ENCODE measurements at regions not wholly inside any gene's neighbourhood (a gene's known extent, or its start where the extent isn't known, plus 50 kb on each side); places are given as distances from the start of the nearest gene placed in this dataset.
"Not testable (repeated sequence)": the region's sequence is repeated elsewhere in the genome, so short reads cannot be mapped to it uniquely, and the experiment has no call there.

DNA sequence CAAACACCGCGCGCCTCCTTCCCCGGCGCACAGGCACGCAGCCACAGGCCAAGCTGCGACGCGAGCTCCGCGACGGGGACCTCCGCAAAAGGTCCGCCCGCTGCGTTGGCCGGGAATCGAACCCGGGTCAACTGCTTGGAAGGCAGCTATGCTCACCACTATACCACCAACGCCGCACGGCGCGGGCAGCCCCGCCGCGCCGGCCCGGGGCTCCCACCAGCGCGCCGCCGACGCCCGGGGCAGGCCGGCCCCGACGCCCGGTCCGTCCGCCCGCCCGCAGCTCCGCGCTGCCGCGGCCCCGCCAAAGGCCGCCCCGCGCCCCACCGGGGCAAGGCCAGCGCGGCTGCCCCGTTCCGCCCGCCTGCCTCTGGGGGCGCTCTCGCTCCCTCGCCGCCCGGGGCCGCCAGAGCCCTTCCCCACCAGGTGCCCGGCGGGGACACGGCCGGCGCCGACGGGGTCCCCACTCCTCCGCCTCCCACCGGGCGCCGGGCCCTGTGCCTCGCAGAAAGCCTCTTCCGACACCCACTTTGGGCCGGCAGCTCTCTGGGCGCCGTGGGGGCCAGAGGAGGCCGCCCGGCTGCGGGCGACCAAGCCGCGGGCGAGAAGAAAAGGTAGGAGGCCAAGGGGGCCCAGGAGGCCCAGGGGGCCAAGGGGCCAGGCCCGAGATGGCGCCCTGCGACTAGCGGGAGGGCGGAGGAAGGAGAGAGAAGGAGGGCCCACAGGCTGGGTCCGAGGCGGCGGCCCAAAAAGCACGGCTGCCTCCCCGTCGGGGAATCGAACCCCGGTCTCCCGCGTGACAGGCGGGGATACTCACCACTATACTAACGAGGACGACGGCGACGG is 50.2 kb upstream of the FCGR2A start:
- DNase-seq (ENCODE audit: low spot score): not testable (repeated sequence)

DNA sequence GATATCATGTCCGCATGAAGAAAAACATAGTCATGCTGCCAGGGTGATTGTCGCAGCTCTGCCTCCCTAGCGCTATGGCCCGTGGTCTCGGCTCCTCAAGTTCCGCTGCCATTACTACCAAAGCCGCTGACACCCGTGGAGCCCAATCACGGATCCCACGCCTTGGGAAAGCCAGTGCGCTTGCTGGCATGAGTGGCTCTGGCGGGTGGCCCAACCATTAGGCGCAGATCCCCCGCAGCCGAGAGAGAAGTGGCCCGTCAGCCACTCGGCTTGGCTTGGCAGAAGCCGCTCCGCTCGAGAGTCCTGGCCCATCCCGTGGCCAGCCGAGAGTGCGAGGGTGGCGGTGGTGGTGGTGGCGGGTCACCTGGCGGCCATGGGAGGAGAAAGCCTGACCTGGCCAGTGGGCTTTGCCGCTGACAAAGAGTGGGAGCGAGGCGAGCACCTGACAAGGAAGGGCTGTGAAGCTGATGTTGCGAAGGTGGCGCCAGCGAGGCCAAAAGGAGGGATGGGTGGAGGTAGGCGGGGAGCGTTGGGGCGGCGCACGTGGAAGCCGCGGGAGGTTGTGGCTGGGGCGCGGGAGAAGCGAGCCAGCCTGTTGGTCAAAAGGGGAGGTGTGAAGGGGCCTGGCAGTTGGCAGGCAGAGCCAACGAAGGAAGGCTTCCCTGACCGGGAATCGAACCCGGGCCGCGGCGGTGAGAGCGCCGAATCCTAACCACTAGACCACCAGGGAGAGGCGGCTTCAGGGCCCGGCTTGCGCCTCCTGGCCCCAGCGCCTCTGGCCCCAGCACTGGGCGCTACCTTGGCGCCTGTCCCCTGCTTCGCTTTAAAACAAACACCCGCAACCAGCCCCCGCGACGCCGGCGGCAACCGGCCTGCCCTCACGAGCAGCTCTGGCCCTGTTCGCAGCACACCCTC is 51.0 kb upstream of the FCGR2A start:
- not testable (repeated sequence) for DNase-seq (ENCODE audit: low spot score)

DNA sequence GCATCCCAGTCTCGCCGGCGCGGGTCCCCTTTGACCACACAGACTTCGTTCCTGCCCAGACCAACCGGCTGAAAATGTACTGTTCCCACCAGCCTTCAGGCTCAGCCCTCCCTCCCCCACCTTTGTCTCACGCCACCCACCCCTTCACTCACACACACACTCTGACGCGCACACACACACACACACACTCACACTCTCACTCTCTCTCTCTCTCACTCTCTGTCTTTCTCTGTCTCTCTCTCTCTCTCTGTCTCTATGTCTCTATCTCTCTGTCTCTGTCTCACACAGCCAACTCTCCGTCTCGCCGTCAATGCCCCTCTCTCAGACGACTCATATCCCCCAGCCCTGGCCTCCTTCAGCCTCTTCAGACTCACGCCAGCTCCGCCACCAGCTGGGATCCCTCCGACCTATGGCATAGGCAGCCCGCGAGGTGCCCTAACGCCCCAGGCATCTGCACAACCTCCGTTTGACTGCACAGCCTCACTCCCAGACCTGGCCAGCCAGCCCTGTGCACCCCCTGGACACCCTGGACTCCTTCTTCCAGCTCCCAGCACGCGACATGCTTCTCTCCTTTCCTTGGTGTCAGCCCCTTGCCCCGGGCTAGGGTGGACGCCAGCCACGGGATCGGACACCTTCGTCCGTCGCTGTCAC is 53.4 kb upstream of the FCGR2A start:
- DNase-seq (ENCODE audit: low spot score): not testable (repeated sequence)

DNA sequence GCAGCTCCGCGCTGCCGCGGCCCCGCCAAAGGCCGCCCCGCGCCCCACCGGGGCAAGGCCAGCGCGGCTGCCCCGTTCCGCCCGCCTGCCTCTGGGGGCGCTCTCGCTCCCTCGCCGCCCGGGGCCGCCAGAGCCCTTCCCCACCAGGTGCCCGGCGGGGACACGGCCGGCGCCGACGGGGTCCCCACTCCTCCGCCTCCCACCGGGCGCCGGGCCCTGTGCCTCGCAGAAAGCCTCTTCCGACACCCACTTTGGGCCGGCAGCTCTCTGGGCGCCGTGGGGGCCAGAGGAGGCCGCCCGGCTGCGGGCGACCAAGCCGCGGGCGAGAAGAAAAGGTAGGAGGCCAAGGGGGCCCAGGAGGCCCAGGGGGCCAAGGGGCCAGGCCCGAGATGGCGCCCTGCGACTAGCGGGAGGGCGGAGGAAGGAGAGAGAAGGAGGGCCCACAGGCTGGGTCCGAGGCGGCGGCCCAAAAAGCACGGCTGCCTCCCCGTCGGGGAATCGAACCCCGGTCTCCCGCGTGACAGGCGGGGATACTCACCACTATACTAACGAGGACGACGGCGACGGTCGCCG is 57.4 kb upstream of the FCGR2A start:
- DNase-seq (ENCODE audit: low spot score): not testable (repeated sequence)

DNA sequence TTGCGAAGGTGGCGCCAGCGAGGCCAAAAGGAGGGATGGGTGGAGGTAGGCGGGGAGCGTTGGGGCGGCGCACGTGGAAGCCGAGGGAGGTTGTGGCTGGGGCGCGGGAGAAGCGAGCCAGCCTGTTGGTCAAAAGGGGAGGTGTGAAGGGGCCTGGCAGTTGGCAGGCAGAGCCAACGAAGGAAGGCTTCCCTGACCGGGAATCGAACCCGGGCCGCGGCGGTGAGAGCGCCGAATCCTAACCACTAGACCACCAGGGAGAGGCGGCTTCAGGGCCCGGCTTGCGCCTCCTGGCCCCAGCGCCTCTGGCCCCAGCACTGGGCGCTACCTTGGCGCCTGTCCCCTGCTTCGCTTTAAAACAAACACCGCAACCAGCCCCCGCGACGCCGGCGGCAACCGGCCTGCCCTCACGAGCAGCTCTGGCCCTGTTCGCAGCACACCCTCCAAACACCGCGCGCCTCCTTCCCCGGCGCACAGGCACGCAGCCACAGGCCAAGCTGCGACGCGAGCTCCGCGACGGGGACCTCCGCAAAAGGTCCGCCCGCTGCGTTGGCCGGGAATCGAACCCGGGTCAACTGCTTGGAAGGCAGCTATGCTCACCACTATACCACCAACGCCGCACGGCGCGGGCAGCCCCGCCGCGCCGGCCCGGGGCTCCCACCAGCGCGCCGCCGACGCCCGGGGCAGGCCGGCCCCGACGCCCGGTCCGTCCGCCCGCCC is 58.1 kb upstream of the FCGR2A start:
- DNase-seq (ENCODE audit: low spot score): not testable (repeated sequence)

DNA sequence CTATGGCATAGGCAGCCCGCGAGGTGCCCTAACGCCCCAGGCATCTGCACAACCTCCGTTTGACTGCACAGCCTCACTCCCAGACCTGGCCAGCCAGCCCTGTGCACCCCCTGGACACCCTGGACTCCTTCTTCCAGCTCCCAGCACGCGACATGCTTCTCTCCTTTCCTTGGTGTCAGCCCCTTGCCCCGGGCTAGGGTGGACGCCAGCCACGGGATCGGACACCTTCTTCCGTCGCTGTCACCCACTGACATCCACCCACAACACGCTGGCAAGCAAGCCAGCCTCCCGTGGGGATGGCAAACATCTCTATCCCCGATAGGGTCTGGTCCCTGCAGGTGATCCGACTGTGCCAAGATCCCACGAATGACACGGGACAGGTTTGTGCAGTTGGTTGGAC is 60.5 kb upstream of the FCGR2A start:
- not testable (repeated sequence) for DNase-seq (ENCODE audit: low spot score)

DNA sequence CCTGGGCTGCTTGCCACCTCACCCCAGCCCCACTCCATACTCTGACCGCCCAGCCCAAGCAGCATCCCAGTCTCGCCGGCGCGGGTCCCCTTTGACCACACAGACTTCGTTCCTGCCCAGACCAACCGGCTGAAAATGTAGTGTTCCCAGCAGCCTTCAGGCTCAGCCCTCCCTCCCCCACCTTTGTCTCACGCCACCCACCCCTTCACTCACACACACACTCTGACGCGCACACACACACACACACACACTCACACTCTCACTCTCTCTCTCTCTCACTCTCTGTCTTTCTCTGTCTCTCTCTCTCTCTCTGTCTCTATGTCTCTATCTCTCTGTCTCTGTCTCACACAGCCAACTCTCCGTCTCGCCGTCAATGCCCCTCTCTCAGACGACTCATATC is 61.0 kb upstream of the FCGR2A start:
- DNase-seq (ENCODE audit: low spot score): not testable (repeated sequence)

DNA sequence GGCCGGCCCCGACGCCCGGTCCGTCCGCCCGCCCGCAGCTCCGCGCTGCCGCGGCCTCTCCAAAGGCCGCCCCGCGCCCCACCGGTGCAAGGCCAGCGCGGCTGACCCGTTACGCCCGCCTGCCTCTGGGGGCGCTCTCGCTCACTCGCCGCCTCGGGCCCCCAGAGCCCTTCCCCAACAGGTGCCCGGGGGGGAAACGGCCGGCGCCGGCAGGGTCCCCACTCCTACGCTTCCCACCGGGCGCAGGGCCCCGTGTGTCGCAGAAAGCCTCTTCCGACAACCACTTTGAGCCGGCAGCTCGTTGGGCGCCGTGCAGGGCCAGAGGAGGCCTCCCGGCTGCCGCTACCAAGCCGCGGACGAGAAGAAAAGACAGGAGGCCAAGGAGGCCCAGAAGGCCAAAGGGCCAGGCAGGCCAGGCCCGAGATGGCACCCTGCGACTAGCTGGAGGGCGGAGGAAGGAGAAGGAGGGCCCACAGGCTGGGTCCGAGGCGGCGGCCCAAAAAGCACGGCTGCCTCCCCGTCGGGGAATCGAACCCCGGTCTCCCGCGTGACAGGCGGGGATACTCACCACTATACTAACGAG is 64.9 kb upstream of the FCGR2A start:
- peak; percentile 73 for DNase-seq (ENCODE audit: low spot score)

DNA sequence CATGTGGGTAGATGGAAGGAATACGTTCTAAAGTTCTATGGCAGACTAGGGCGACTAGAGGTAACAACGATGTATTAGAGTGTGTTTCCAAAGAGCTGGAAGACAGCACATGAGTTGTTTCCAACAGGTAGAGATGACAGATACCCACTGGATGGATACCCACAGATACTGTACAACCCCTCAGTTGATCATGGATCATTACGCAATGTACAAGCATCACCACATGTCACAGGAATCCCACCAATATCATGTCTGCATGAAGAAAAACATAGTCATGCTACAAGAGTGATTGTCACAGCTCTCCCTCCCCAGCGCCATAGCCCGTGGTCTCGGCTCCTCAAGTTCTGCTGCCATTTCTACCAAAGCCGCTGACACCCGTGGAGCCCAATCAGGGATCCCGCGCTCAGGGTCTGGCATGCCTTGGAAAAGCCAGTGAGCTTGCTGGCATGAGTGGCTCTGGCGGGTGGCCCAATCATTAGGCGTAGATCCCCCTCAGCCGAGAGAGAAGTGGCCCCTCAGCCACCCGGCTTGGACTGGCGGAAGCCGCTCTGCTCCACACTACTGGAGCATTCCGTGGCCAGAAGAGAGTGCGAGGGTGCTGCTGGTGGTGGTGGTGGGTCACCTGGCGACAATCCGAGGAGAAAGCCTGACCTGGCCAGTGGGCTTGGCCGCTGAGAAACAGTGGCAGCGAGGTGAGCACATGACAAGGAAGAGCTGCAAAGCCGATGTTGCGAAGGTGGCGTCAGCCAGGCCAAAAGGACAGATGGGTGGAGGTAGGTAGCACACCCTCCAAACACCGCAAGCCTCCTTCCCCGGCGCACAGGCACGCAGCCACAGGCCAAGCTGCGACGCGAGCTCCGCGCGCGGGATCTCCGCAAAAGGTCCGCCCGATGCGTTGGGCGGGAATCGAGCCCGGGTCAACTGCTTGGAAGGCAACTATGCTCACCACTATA is 65.7 kb upstream of the FCGR2A start:
- peak; percentile 32 for DNase-seq (ENCODE audit: low spot score)

DNA sequence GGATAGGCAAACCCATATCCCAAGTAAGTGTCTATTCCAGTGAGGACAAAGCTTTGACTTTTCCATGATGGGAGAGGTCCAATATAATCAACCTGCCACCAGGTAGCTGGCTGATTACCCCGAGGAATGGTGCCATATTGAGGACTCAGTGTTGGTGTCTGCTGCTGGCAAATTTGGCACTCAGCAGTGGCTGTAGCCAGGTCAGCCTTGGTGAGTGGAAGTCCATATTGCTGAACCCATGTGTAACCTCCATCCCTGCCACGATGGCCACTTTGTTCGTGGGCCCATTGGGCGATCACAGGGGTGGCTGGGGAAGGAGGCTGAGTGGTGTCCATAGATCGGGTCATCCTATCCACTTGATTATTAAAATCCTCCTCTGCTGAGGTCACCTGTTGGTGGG is 65.5 kb upstream of the CFAP126 start:
- not testable (repeated sequence) for DNase-seq (ENCODE audit: low spot score)

DNA sequence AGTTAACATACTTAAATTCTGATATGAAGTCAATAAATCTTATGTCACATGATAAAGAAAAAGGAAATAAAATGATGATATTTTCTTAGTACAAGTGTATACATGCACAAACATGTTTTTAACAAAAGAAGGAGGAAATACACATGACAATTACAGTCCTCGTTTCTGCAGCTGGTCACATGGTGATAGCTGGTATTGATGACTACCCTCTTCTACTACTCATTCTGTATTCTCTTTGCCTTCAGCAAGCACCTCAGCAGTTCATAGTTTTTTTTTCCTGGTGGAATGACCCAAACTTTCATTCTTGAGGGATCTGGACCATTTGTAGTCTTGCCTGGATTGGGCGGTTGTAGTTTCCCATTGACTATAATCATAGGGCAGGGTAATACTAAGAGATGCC is 64.4 kb upstream of the CFAP126 start:
- no peak for DNase-seq (ENCODE audit: low spot score)

DNA sequence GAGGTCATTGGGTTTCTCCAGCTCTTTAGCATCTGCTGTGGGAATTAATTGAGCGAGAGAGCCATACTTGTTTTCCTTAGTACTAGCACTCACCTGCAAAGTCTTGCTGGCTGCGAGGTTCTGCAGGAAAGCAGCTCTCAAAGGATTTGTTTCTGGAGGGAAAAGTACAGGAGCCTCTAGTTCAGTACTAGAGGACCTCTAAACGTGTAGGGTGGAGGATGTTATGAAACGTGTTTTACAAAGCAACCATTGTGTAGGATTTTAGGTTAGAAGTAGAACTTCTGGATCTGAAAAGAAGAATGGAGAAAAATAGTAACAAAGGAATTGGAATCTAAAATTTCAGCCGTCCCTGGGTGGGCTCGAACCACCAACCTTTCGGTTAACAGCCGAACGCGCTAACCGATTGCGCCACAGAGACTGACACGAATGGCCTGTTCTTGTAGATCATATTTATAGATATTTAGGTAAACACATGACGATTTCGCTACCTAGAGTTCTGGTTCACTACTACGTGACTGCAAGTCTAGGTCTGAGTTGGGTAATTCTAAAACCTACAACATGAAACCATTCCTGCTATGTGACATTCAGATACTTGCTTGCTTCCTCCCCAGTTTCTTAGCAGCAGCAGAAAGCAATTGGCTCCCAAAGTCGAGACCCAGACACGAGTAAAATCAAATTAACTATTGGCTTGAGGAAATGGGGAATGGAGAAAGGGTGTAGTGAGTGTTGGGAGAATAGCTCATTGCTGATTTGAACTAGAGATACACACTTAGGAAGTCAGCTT is 60.2 kb upstream of the CFAP126 start:
- peak; percentile 27 for DNase-seq (ENCODE audit: low spot score)

DNA sequence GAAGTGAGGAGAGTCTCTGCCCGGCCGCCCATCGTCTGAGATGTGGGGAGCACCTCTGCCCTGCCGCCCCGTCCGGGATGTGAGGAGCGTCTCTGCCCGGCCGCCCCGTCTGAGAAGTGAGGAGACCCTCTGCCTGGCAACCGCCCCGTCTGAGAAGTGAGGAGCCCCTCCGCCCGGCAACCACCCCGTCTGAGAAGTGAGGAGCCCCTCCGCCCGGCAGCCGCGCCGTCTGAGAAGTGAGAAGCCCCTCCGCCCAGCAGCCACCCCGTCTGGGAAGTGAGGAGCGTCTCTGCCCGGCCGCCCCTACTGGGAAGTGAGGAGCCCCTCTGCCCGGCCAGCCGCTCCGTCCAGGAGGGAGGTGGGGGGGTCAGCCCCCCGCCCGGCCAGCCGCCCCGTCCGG is 55.2 kb upstream of the CFAP126 start:
- DNase-seq (ENCODE audit: low spot score): not testable (repeated sequence)

DNA sequence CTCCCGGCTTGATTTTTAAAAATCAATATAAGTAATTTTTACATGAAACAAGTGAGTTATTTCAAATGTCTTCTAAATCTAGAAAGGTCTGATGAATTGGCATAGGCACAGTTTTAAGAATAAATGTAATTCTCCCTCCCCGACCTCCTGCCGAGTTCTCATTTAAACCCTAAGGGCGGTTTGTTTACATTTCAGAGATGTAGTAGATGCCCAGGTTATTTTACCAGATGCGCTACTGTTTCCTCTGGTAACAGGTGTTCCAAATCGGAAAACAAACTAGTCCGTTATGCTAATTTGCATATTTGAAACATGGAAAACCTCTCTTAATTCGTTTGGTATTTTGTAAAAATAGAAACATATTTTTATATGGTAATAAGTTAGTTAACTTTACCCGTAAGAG is 53.8 kb upstream of the CFAP126 start:
- DNase-seq (ENCODE audit: low spot score): no peak

DNA sequence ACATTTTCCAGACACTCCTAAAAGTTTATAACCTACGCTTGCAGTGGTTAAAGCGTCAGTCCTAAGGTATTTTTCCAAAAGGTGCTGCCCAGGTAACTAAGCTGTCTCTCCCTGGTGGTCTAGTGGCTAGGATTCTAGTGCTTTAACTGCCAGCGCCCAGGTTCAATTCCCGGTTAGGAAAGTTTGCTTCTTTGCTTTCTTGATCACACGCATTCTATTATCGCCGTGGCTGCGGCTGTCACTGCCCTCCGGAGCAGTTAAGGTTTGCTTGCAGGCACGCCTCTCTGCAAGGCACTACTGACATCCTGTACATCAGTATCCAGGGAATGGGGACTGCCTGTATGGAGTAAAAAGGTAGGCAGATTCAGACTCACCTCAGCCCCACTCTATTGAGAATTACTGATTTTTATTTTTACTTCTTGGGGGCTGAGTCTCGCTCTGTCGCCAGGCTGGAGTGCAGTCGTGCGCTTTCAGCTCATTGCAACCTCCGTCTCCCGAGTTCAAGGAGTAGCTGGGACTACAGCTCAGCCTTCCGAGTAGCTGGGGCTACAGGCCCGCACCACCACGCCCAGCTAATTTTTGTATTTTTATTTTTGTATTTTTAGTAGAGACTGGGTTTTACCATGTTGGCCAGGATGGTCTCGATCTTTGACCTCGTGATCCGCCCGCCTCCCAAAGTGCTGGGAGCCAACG is 53.2 kb upstream of the CFAP126 start:
- DNase-seq (ENCODE audit: low spot score): peak; percentile 21

DNA sequence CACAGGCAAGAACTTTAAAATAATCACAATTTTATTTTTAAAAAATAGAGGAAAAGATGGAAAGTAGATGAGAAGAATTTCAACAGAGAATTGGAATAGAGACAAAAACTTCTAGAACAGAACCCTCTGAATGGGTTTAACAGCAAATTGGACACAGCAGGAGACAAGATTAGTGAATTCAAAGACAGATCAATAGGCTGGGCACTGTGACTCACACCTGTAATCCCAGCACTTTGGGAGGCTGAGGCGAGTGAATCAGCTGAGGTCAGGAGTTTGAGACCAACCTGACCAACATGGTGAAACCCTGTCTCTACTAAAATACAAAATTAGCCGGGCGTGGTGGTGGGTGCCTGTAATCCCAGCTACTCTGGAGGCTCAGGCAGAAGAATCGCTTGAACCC is 49.9 kb upstream of the CFAP126 start:
- not testable (repeated sequence) for DNase-seq (ENCODE audit: low spot score)
